Panc1 (cell line): ENCODE measurements at regions not wholly inside any gene's neighbourhood (a gene's known extent, or its start where the extent isn't known, plus 50 kb on each side); places are given as distances from the start of the nearest gene placed in this dataset.

Experiments
- ATAC-seq: fragments of 200-7000 bp; cut with Tn5 transposase; 2 replicates; pipeline ENCODE4 v1.9.1; 2020; ENCODE audit warnings: mild to moderate bottlenecking, moderate library complexity
- BruUV-seq: library from RNA; stranded (reverse); fragments of 400-500 nt; replicated peaks from 2 replicates; lab custom pipeline; 2021; lab: Mats Ljungman, UMichigan
- CTCF ChIA-PET: fragments of 300-600 bp; sonication (Branson Sonifier 250); formaldehyde crosslinking; loops from one replicate; lab custom pipeline; 2022; ENCODE audit warnings: antibody characterized with exemption; lab: Charles Lee
- POLR2A ChIA-PET: fragments of 300-600 bp; sonication (Branson Sonifier 250); formaldehyde crosslinking; loops from one replicate; lab custom pipeline; 2022; ENCODE audit warnings: antibody characterized with exemption; lab: Charles Lee
- DNase-seq: peaks from one replicate; pipeline ENCODE4 v3.0.0-alpha.2; 2010; ENCODE audit warnings: low read depth, low spot score
- H3K27ac ChIP-seq: 2 replicates; pipeline ENCODE4 v1.5.1; 2011; ENCODE audit warnings: mild to moderate bottlenecking, low read length, inconsistent platforms
- H3K27me3 ChIP-seq: fragments of 200-500 bp; sonication (Bioruptor generic); 2 replicates; pipeline ENCODE4 v1.6.0; 2014; ENCODE audit warnings: low read length, inconsistent platforms; ENCODE audit not compliant: control insufficient read depth, insufficient read depth
- H3K36me3 ChIP-seq: fragments of 200-500 bp; sonication (Bioruptor generic); 2 replicates; pipeline ENCODE4 v1.5.1; 2014; ENCODE audit warnings: inconsistent platforms, mild to moderate bottlenecking, low read length, moderate library complexity; ENCODE audit not compliant: control insufficient read depth, insufficient read depth
- H3K4me1 ChIP-seq: 2 replicates; pipeline ENCODE4 v1.5.1; 2011; ENCODE audit warnings: inconsistent platforms, mild to moderate bottlenecking, low read length, moderate library complexity; ENCODE audit not compliant: control insufficient read depth, insufficient read depth
- H3K4me3 ChIP-seq, 2 experiments: 2 replicates each; pipeline ENCODE4 v1.5.1; 2011 to 2012; ENCODE audit warnings: low read depth in 2 of 2, low read length in 2 of 2, mild to moderate bottlenecking in 2 of 2, inconsistent platforms in 1 of 2, moderate library complexity in 1 of 2
- H3K9me3 ChIP-seq: fragments of 200-500 bp; sonication (Bioruptor generic); 2 replicates; pipeline ENCODE4 v1.5.1; 2014; ENCODE audit warnings: low read depth, mild to moderate bottlenecking, inconsistent platforms, low read length, moderate library complexity; ENCODE audit not compliant: control insufficient read depth, insufficient read depth
- POLR2AphosphoS5 ChIP-seq: IDR thresholded peaks from 2 replicates; pipeline ENCODE4 v1.6.1; 2012; ENCODE audit warnings: mild to moderate bottlenecking, low read depth, low read length, moderate library complexity
- SIN3A ChIP-seq: IDR thresholded peaks from 2 replicates; pipeline ENCODE4 v1.6.1; 2012; ENCODE audit warnings: low read depth, mild to moderate bottlenecking, low read length, moderate library complexity, borderline replicate concordance; ENCODE audit not compliant: insufficient read depth
- TCF7L2 ChIP-seq: IDR thresholded peaks from 2 replicates; pipeline ENCODE4 v1.6.1; 2011; ENCODE audit warnings: mild to moderate bottlenecking, low read depth, low read length, inconsistent platforms
- in situ Hi-C: cut with HindIII; loops from 2 replicates; pipeline ENCODE4 v1.10.0; 2016; ENCODE audit warnings: low sequenced_read_pairs, low pct_unique_long_range_greater_than_20kb
- intact Hi-C: fragments of 100-400 bp; cut with micrococcal nuclease; formaldehyde crosslinking; loops from one replicate; pipeline ENCODE4 v1.10.0; 2022; ENCODE audit not compliant: unreplicated experiment
- TF ChIP-seq, protein P1 (sequence below): fragments of 450-650 bp; IDR thresholded peaks from 2 replicates; pipeline ENCODE4 v1.5.1; 2017; ENCODE audit warnings: mild to moderate bottlenecking
- TF ChIP-seq, protein P2 (sequence below), 2 experiments: IDR thresholded peaks; 2 replicates each; pipeline ENCODE4 v1.6.1; 2011 to 2012; ENCODE audit warnings: low read depth in 2 of 2, control low read depth in 1 of 2, low read length in 1 of 2, mild to moderate bottlenecking in 1 of 2, moderate library complexity in 1 of 2; ENCODE audit not compliant: insufficient read depth in 1 of 2

DNA sequence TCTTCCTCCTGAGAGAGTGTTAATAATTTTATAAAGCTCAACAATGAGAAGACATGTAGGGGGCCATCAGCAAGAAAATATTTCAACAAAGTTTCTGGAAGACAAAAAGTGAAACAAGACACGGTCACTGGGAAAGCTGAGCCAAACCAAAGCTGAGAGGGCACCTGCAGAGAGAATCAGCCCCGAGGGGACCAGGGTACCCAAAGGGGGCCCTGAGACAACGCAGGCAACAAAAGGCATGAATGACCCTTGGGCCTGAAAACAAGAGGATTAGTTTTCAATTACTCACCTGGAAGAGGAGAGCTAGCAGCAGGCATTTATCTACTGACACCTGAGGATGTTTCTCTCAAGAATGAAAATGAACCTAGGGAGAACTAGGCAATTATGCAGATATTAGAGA lies 461.2 kb upstream of the MGMT start:
- Histone ChIP-seq H3K27ac (no peak overlapping the region), H3K36me3 (no peaks in the 10 kb centered on the region), H3K9me3 (no peaks in the 10 kb centered on the region), H3K27me3 (no peaks in the 10 kb centered on the region; the same call in 1 of the 2 replicates), H3K4me3 (no peak overlapping the region), H3K4me1 (no peaks in the 10 kb centered on the region)
- CTCF ChIA-PET, result no interaction called here
- POLR2A ChIA-PET, result no interaction called here
- DNase-seq, result no peak
- no TSS peak for BruUV-seq
- TF ChIP-seq, protein P1, sequence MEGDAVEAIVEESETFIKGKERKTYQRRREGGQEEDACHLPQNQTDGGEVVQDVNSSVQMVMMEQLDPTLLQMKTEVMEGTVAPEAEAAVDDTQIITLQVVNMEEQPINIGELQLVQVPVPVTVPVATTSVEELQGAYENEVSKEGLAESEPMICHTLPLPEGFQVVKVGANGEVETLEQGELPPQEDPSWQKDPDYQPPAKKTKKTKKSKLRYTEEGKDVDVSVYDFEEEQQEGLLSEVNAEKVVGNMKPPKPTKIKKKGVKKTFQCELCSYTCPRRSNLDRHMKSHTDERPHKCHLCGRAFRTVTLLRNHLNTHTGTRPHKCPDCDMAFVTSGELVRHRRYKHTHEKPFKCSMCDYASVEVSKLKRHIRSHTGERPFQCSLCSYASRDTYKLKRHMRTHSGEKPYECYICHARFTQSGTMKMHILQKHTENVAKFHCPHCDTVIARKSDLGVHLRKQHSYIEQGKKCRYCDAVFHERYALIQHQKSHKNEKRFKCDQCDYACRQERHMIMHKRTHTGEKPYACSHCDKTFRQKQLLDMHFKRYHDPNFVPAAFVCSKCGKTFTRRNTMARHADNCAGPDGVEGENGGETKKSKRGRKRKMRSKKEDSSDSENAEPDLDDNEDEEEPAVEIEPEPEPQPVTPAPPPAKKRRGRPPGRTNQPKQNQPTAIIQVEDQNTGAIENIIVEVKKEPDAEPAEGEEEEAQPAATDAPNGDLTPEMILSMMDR, result no peak
- ATAC-seq, result no peak
- intact Hi-C loops, result no loop called here
- in situ Hi-C loops, result no loop called here

DNA sequence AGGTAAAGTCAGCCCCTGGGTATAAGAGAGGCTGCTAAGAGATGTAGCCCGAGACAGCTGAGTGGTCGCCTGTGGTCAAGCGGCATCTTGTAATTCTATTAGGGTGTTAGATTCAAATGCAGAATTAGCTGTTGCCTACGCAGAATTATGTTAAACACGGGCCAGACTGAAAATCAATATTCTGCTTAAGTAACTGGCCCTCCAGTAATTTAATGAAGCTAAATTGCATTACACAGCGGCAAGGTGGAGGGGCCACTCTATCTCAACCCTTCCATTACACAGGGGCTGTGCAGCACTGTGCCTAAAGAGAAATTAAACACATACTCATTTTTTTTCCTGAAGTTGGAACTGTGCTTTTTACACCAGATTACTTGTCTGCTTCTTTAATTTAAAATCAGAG lies 448.5 kb upstream of the MGMT start:
- no peak for DNase-seq
- BruUV-seq, result no TSS peak
- POLR2A ChIA-PET, result no interaction called here
- Histone ChIP-seq H3K27me3 (peaks cover 2% of the 10 kb centered on the region; the same call in 1 of the 2 replicates), H3K4me3 (no peak overlapping the region), H3K9me3 (no peaks in the 10 kb centered on the region), H3K36me3 (no peaks in the 10 kb centered on the region), H3K27ac (no peak overlapping the region), H3K4me1 (no peaks in the 10 kb centered on the region)
- in situ Hi-C loops, result no loop called here
- CTCF ChIA-PET, result no interaction called here
- ATAC-seq, result no peak
- TF ChIP-seq, protein P2, sequence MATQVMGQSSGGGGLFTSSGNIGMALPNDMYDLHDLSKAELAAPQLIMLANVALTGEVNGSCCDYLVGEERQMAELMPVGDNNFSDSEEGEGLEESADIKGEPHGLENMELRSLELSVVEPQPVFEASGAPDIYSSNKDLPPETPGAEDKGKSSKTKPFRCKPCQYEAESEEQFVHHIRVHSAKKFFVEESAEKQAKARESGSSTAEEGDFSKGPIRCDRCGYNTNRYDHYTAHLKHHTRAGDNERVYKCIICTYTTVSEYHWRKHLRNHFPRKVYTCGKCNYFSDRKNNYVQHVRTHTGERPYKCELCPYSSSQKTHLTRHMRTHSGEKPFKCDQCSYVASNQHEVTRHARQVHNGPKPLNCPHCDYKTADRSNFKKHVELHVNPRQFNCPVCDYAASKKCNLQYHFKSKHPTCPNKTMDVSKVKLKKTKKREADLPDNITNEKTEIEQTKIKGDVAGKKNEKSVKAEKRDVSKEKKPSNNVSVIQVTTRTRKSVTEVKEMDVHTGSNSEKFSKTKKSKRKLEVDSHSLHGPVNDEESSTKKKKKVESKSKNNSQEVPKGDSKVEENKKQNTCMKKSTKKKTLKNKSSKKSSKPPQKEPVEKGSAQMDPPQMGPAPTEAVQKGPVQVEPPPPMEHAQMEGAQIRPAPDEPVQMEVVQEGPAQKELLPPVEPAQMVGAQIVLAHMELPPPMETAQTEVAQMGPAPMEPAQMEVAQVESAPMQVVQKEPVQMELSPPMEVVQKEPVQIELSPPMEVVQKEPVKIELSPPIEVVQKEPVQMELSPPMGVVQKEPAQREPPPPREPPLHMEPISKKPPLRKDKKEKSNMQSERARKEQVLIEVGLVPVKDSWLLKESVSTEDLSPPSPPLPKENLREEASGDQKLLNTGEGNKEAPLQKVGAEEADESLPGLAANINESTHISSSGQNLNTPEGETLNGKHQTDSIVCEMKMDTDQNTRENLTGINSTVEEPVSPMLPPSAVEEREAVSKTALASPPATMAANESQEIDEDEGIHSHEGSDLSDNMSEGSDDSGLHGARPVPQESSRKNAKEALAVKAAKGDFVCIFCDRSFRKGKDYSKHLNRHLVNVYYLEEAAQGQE (IDR thresholded peaks at IDR 0.05; ENCODE audit: insufficient read depth in 1 of 2, low read depth in 2 of 2, low read length in 1 of 2), result no peak
- TF ChIP-seq, protein P1, result no peak
- TF ChIP-seq TCF7L2, result no peak
- no peak for TF ChIP-seq POLR2AphosphoS5
- no peak for TF ChIP-seq SIN3A
- intact Hi-C loops, result no loop called here
